A549 (cell line): ENCODE measurements at regions not wholly inside any gene's neighbourhood (a gene's known extent, or its start where the extent isn't known, plus 50 kb on each side); places are given as distances from the start of the nearest gene placed in this dataset.

ENCODE experiments used
- CBX2 ChIP-seq: fragments of 200-600 bp; sonication (generic); IDR thresholded peaks from 2 replicates; pipeline ENCODE4 v1.6.1; 2016; ENCODE audit warnings: low read depth, mild to moderate bottlenecking, borderline replicate concordance
- CHD2 ChIP-seq: fragments of 150-350 bp; IDR thresholded peaks from 2 replicates; pipeline ENCODE4 v1.6.1; 2014; ENCODE audit warnings: low read length; ENCODE audit not compliant: partially characterized antibody
- CTCF ChIP-seq: fragments of >200 bp; sonication (Bioruptor Twin); formaldehyde crosslinking; IDR thresholded peaks from 3 replicates; pipeline ENCODE4 v1.5.1; 2016
- EP300 ChIP-seq, 2 experiments: fragments of >200 bp; sonication (Bioruptor Twin); formaldehyde crosslinking; IDR thresholded peaks; 2 replicates in 1 of 2; 3 replicates in 1 of 2; pipeline ENCODE4 v1.6.1; 2016 to 2017
- HDAC2 ChIP-seq: fragments of 200-600 bp; sonication (generic); IDR thresholded peaks from 2 replicates; pipeline ENCODE4 v1.6.1; 2016
- KDM1A ChIP-seq: fragments of 200-600 bp; sonication (generic); IDR thresholded peaks from 2 replicates; pipeline ENCODE4 v1.6.1; 2016; ENCODE audit warnings: low read depth, mild to moderate bottlenecking
- MAZ ChIP-seq: fragments of 150-350 bp; IDR thresholded peaks from 2 replicates; pipeline ENCODE4 v1.6.1; 2014; ENCODE audit warnings: antibody characterized with exemption, low read depth, low read length, borderline replicate concordance
- POLR2A ChIP-seq: IDR thresholded peaks from 2 replicates; pipeline ENCODE4 v1.6.1; 2012; ENCODE audit warnings: mild to moderate bottlenecking, low read length

GRCh38 chr4:100929135-100929534 is 411.3 kb upstream of the EMCN start:
- TF ChIP-seq CTCF: no peak
- no peak for TF ChIP-seq CHD2
- TF ChIP-seq CBX2: no peak
- TF ChIP-seq POLR2A: no peak
- no peak for TF ChIP-seq EP300 (IDR thresholded peaks at IDR 0.05)
- no peak for TF ChIP-seq KDM1A
- TF ChIP-seq MAZ: no peak
- TF ChIP-seq HDAC2: no peak
